IPS-15b (cell line): ENCODE measurements at regions not wholly inside any gene's neighbourhood (a gene's known extent, or its start where the extent isn't known, plus 50 kb on each side); places are given as distances from the start of the nearest gene placed in this dataset.

Experiments used
- H3K27me3 ChIP-seq: one replicate; pipeline ENCODE4 v1.6.1; 2013; ENCODE audit warnings: low read length; ENCODE audit not compliant: control insufficient read depth, insufficient read depth
- H3K36me3 ChIP-seq: one replicate; pipeline ENCODE4 v1.6.1; 2013; ENCODE audit warnings: low read length; ENCODE audit not compliant: control insufficient read depth, insufficient read depth
- H3K4me1 ChIP-seq: one replicate; pipeline ENCODE4 v1.6.1; 2013; ENCODE audit warnings: mild to moderate bottlenecking, low read length; ENCODE audit not compliant: control insufficient read depth, insufficient read depth
- H3K4me3 ChIP-seq: one replicate; pipeline ENCODE4 v1.5.1; 2013; ENCODE audit warnings: low read depth, low read length
- H3K9ac ChIP-seq: one replicate; pipeline ENCODE4 v1.6.1; 2013; ENCODE audit warnings: low read depth, mild to moderate bottlenecking, low read length
- H3K9me3 ChIP-seq: one replicate; pipeline ENCODE4 v1.6.1; 2013; ENCODE audit warnings: mild to moderate bottlenecking, low read length; ENCODE audit not compliant: control insufficient read depth, insufficient read depth

- Histone ChIP-seq H3K27me3 (no peaks in the 10 kb centered on the region), H3K36me3 (no peaks in the 10 kb centered on the region), H3K9ac (no peak overlapping the region), H3K4me1 (no peaks in the 10 kb centered on the region), H3K9me3 (no peaks in the 10 kb centered on the region), H3K4me3 (no peak overlapping the region)
These were observed 321.5 kb upstream of the NT5C1B start for GRCh38 chr2:18910843-18911242.

GRCh38 chr2:18907937-18908336 lies 318.6 kb upstream of the NT5C1B start:
- H3K9ac ChIP-seq = no peak overlapping the region
- no peaks in the 10 kb centered on the region for H3K4me1 ChIP-seq
- H3K4me3 ChIP-seq = no peak overlapping the region
- no peaks in the 10 kb centered on the region for H3K36me3 ChIP-seq
- no peaks in the 10 kb centered on the region for H3K27me3 ChIP-seq
- H3K9me3 ChIP-seq = no peaks in the 10 kb centered on the region

- Histone ChIP-seq H3K9me3 (no peaks in the 10 kb centered on the region), H3K4me3 (no peak overlapping the region), H3K4me1 (no peaks in the 10 kb centered on the region), H3K27me3 (no peaks in the 10 kb centered on the region), H3K36me3 (no peaks in the 10 kb centered on the region), H3K9ac (no peak overlapping the region)
These were observed 318.1 kb upstream of the NT5C1B start for GRCh38 chr2:18907508-18907907.

GRCh38 chr2:18903750-18904149 lies 314.4 kb upstream of the NT5C1B start:
- no peaks in the 10 kb centered on the region for H3K27me3 ChIP-seq
- no peak overlapping the region for H3K9ac ChIP-seq
- no peak overlapping the region for H3K4me3 ChIP-seq
- no peaks in the 10 kb centered on the region for H3K9me3 ChIP-seq
- no peaks in the 10 kb centered on the region for H3K36me3 ChIP-seq
- no peaks in the 10 kb centered on the region for H3K4me1 ChIP-seq

GRCh38 chr2:18901242-18901641 lies 311.9 kb upstream of the NT5C1B start:
- Histone ChIP-seq H3K27me3 (no peaks in the 10 kb centered on the region), H3K9ac (no peak overlapping the region), H3K9me3 (no peaks in the 10 kb centered on the region), H3K4me3 (no peak overlapping the region), H3K36me3 (no peaks in the 10 kb centered on the region), H3K4me1 (no peaks in the 10 kb centered on the region)

GRCh38 chr2:18900691-18901141 lies 311.3 kb upstream of the NT5C1B start:
- H3K4me1 ChIP-seq = no peaks in the 10 kb centered on the region
- no peak overlapping the region for H3K9ac ChIP-seq
- no peaks in the 10 kb centered on the region for H3K27me3 ChIP-seq
- H3K4me3 ChIP-seq = no peak overlapping the region
- no peaks in the 10 kb centered on the region for H3K36me3 ChIP-seq
- H3K9me3 ChIP-seq = no peaks in the 10 kb centered on the region

GRCh38 chr2:18899725-18900124 lies 310.4 kb upstream of the NT5C1B start:
- Histone ChIP-seq H3K27me3 (no peaks in the 10 kb centered on the region), H3K36me3 (no peaks in the 10 kb centered on the region), H3K9me3 (no peaks in the 10 kb centered on the region), H3K9ac (no peak overlapping the region), H3K4me3 (no peak overlapping the region), H3K4me1 (no peaks in the 10 kb centered on the region)

- no peaks in the 10 kb centered on the region for H3K36me3 ChIP-seq
- no peaks in the 10 kb centered on the region for H3K9me3 ChIP-seq
- H3K27me3 ChIP-seq = no peaks in the 10 kb centered on the region
- H3K4me1 ChIP-seq = no peaks in the 10 kb centered on the region
- no peak overlapping the region for H3K9ac ChIP-seq
- H3K4me3 ChIP-seq = no peak overlapping the region
These were observed 308.9 kb upstream of the NT5C1B start for GRCh38 chr2:18898271-18898670.

- H3K36me3 ChIP-seq = no peaks in the 10 kb centered on the region
- H3K9me3 ChIP-seq = no peaks in the 10 kb centered on the region
- H3K4me1 ChIP-seq = no peaks in the 10 kb centered on the region
- no peak overlapping the region for H3K9ac ChIP-seq
- H3K27me3 ChIP-seq = no peaks in the 10 kb centered on the region
- H3K4me3 ChIP-seq = no peak overlapping the region
These were observed 306.9 kb upstream of the NT5C1B start for GRCh38 chr2:18896125-18896764.

GRCh38 chr2:18891600-18892345 lies 302.4 kb upstream of the NT5C1B start:
- H3K9ac ChIP-seq = no peak overlapping the region
- no peaks in the 10 kb centered on the region for H3K36me3 ChIP-seq
- H3K4me3 ChIP-seq = no peak overlapping the region
- no peaks in the 10 kb centered on the region for H3K27me3 ChIP-seq
- no peaks in the 10 kb centered on the region for H3K9me3 ChIP-seq
- H3K4me1 ChIP-seq = no peaks in the 10 kb centered on the region

GRCh38 chr2:18889565-18890332 lies 300.4 kb upstream of the NT5C1B start:
- H3K4me3 ChIP-seq = no peak overlapping the region
- H3K9ac ChIP-seq = no peak overlapping the region
- no peaks in the 10 kb centered on the region for H3K36me3 ChIP-seq
- no peaks in the 10 kb centered on the region for H3K9me3 ChIP-seq
- no peaks in the 10 kb centered on the region for H3K27me3 ChIP-seq
- H3K4me1 ChIP-seq = no peaks in the 10 kb centered on the region

GRCh38 chr2:18885457-18885856 lies 296.1 kb upstream of the NT5C1B start:
- no peak overlapping the region for H3K9ac ChIP-seq
- H3K4me3 ChIP-seq = no peak overlapping the region
- no peaks in the 10 kb centered on the region for H3K27me3 ChIP-seq
- no peaks in the 10 kb centered on the region for H3K9me3 ChIP-seq
- no peaks in the 10 kb centered on the region for H3K4me1 ChIP-seq
- H3K36me3 ChIP-seq = no peaks in the 10 kb centered on the region
